ENCODE measurements at regions not wholly inside any gene's neighbourhood (a gene's known extent, or its start where the extent isn't known, plus 50 kb on each side); places are given as distances from the start of the nearest gene placed in this dataset.

DNA sequence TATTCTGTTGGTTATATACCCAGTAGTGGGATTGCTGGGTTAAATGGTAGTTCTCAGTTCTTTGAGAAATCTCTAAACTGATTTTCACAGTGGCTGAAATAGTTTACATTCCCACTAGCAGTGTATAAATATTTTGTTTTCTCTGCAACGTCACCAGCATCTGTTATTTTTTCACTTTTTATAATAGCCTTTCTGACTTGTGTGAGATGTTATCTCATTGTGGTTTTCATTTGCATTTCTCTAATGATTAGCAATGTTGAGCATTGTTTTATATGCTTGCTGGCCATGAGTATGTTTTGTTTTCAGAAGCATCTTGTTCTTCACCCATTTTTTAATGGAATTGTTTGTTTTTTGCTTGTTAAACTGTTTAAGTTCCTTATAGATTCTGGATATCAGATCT lies 612.7 kb upstream of the SGO1 start:
- H3K27me3 ChIP-seq (replicated peaks in 1 of 2; ENCODE audit: control insufficient read depth in 2 of 2, insufficient read depth in 2 of 2, low read length in 1 of 2), result no peaks in the 10 kb centered on the region
- intact Hi-C loops (cut with micrococcal nuclease; ENCODE audit: unreplicated experiment), result no loop called here
- no peaks in the 10 kb centered on the region for H3K36me3 ChIP-seq (ENCODE audit: control insufficient read depth in 2 of 2, insufficient read depth in 2 of 2, low read length in 1 of 2)
- TF ChIP-seq DPF2 (IDR thresholded peaks at IDR 0.05), result no peak
- no peak for TF ChIP-seq RUNX3 (IDR thresholded peaks at IDR 0.05; ENCODE audit: low read length)
- no peak for TF ChIP-seq SUZ12 (IDR thresholded peaks at IDR 0.05; ENCODE audit: unreplicated experiment)
- no peak for TF ChIP-seq KDM1A (IDR thresholded peaks at IDR 0.05; ENCODE audit: borderline replicate concordance)
- no peak for TF ChIP-seq CHD4 (IDR thresholded peaks at IDR 0.05)
- no peak for TF ChIP-seq RAD21 (IDR thresholded peaks at IDR 0.05; ENCODE audit: insufficient read depth, low read depth, low read length)
- TF ChIP-seq CEBPB (IDR thresholded peaks at IDR 0.05; ENCODE audit: borderline replicate concordance in 1 of 2, low read depth in 2 of 2, low read length in 2 of 2), result no peak
- TF ChIP-seq MTA3 (IDR thresholded peaks at IDR 0.05; ENCODE audit: borderline replicate concordance, low read length), result no peak
- TF ChIP-seq SMAD5 (IDR thresholded peaks at IDR 0.05; ENCODE audit: low read depth), result no peak
- TF ChIP-seq, protein P1, sequence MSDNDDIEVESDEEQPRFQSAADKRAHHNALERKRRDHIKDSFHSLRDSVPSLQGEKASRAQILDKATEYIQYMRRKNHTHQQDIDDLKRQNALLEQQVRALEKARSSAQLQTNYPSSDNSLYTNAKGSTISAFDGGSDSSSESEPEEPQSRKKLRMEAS (IDR thresholded peaks at IDR 0.05; ENCODE audit: low read depth, low read length), result no peak
- no peak for TF ChIP-seq TCF7 (IDR thresholded peaks at IDR 0.05; ENCODE audit: borderline replicate concordance)
- TF ChIP-seq ESRRA (IDR thresholded peaks at IDR 0.05; ENCODE audit: low read length), result no peak
- no peak for TF ChIP-seq MEF2B (IDR thresholded peaks at IDR 0.05; ENCODE audit: partially characterized antibody, poor library complexity, severe bottlenecking)
- no peak for TF ChIP-seq JUND (IDR thresholded peaks at IDR 0.05; ENCODE audit: low read depth, low read length)
- TF ChIP-seq, protein P2, sequence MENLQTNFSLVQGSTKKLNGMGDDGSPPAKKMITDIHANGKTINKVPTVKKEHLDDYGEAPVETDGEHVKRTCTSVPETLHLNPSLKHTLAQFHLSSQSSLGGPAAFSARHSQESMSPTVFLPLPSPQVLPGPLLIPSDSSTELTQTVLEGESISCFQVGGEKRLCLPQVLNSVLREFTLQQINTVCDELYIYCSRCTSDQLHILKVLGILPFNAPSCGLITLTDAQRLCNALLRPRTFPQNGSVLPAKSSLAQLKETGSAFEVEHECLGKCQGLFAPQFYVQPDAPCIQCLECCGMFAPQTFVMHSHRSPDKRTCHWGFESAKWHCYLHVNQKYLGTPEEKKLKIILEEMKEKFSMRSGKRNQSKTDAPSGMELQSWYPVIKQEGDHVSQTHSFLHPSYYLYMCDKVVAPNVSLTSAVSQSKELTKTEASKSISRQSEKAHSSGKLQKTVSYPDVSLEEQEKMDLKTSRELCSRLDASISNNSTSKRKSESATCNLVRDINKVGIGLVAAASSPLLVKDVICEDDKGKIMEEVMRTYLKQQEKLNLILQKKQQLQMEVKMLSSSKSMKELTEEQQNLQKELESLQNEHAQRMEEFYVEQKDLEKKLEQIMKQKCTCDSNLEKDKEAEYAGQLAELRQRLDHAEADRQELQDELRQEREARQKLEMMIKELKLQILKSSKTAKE (IDR thresholded peaks at IDR 0.05; ENCODE audit: low read depth, poor library complexity, severe bottlenecking), result no peak
- TF ChIP-seq KLF5 (IDR thresholded peaks at IDR 0.05; ENCODE audit: partially characterized antibody), result no peak
- no peak for TF ChIP-seq MYC (IDR thresholded peaks at IDR 0.05; ENCODE audit: insufficient read depth, insufficient read length, insufficient replicate concordance, low read length, severe bottlenecking)
- TF ChIP-seq NR2C2 (IDR thresholded peaks at IDR 0.05; ENCODE audit: borderline replicate concordance, control insufficient read depth, insufficient read length, low read depth), result no peak
- TF ChIP-seq TCF3 (IDR thresholded peaks at IDR 0.05; ENCODE audit: borderline replicate concordance, insufficient read depth, low read depth, low read length), result no peak
- TF ChIP-seq BMI1 (IDR thresholded peaks at IDR 0.05; ENCODE audit: borderline replicate concordance), result no peak
- ChIA-PET SMC1A (ENCODE audit: uncharacterized antibody, unreplicated experiment) (no interaction called here), POLR2A (no interaction called here), RAD21 (ENCODE audit: unreplicated experiment) (no interaction called here), CTCF (no interaction called here)
- H3K4me2 ChIP-seq (ENCODE audit: control insufficient read depth, insufficient read depth), result no peak overlapping the region
- no peak overlapping the region for H3K9ac ChIP-seq (ENCODE audit: control insufficient read depth, insufficient read depth, low read length)
- no peak overlapping the region for H3K4me3 ChIP-seq
- no peaks in the 10 kb centered on the region for H3K4me1 ChIP-seq (ENCODE audit: control insufficient read depth, insufficient read depth, low read length)
- ATAC-seq (no peak), FAIRE-seq (no peak), DNase-seq (ENCODE audit: low read depth, low spot score) (no peak)
- no peaks in the 10 kb centered on the region for H4K20me1 ChIP-seq (ENCODE audit: control insufficient read depth, insufficient read depth)
- H3K9me3 ChIP-seq (replicated peaks; ENCODE audit: control insufficient read depth, insufficient read depth, low read length), result no peaks in the 10 kb centered on the region
- in situ Hi-C loops (cut with MboI), result no loop called here
- H3K27ac ChIP-seq (ENCODE audit: control insufficient read depth, insufficient read depth), result no peak overlapping the region
- 44% methylated on average over 1 of the region's 1 CpG for WGBS (ENCODE audit: insufficient coverage, insufficient replicate concordance, low lambda C conversion rate, missing lambda C conversion rate)
- H3K79me2 ChIP-seq (ENCODE audit: control insufficient read depth, insufficient read depth, low read length), result no peaks in the 10 kb centered on the region
- BruUV-seq (replicated peaks), result no TSS peak
- no peak overlapping the region for H2AFZ ChIP-seq (ENCODE audit: control insufficient read depth, low read depth, low read length)
